HL-60 (cell line): ENCODE measurements at regions not wholly inside any gene's neighbourhood (a gene's known extent, or its start where the extent isn't known, plus 50 kb on each side); places are given as distances from the start of the nearest gene placed in this dataset.

Experiments
- DNase-seq, 2 experiments: peaks; one replicate each; pipeline ENCODE4 v3.0.0-alpha.2; 2010 to 2020; ENCODE audit warnings: low read depth in 1 of 2, low spot score in 1 of 2
- H3K27ac ChIP-seq: fragments of 250-450 bp; sonication (Bioruptor Pico); replicated peaks from 2 replicates; pipeline ENCODE4 v1.5.1; 2020; ENCODE audit warnings: mild to moderate bottlenecking, moderate library complexity
- H3K27me3 ChIP-seq: fragments of 250-450 bp; sonication (Bioruptor Pico); 2 replicates; pipeline ENCODE4 v1.5.1; 2021; ENCODE audit warnings: mild to moderate bottlenecking, moderate library complexity; ENCODE audit not compliant: insufficient read depth, poor library complexity, severe bottlenecking
- H3K4me3 ChIP-seq: replicated peaks from 2 replicates; pipeline ENCODE4 v1.5.1; 2011; ENCODE audit warnings: mild to moderate bottlenecking, control low read depth, low read length; ENCODE audit not compliant: insufficient read depth
- GABPA ChIP-seq: IDR thresholded peaks from 2 replicates; pipeline ENCODE4 v1.6.1; 2012; ENCODE audit warnings: low read depth
- POLR2AphosphoS5 ChIP-seq: IDR thresholded peaks from 2 replicates; pipeline ENCODE4 v1.6.1; 2012; ENCODE audit warnings: low read depth
- SPI1 ChIP-seq: IDR thresholded peaks from 2 replicates; pipeline ENCODE4 v1.6.1; 2012; ENCODE audit warnings: low read depth, mild to moderate bottlenecking, borderline replicate concordance
- TF ChIP-seq, protein P1 (sequence below): IDR thresholded peaks from 2 replicates; pipeline ENCODE4 v1.6.1; 2012; ENCODE audit warnings: low read depth; ENCODE audit not compliant: insufficient replicate concordance
- TF ChIP-seq, protein P2 (sequence below): IDR thresholded peaks from one replicate; pipeline ENCODE4 v1.5.1; 2011; ENCODE audit warnings: low read length, control low read depth, inconsistent platforms; ENCODE audit not compliant: insufficient read depth

DNA sequence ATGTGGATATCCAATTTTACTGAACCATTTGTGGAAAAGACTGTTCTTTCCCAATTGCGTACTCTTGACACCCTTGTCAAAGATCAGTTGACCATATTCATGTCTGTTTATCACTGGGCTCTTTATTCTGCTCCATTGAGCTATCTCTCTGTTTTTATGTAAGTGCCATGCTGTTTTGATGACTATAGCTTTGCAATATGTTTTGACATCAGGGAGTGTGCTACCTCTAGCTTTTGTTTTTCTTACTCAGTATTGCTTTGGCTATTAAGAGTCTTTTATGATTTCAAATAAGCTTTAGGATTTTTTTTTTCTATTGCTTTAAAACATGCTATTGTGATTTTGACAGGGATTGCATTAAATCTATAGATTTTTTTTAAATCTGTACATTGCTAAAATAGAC is 194.3 kb downstream of the SNAPC1 start:
- DNase-seq, result no peak
- no peaks in the 10 kb centered on the region for H3K27me3 ChIP-seq
- H3K27ac ChIP-seq, result no peak overlapping the region
- no peak overlapping the region for H3K4me3 ChIP-seq
- no peak for TF ChIP-seq SPI1
- TF ChIP-seq, protein P1, sequence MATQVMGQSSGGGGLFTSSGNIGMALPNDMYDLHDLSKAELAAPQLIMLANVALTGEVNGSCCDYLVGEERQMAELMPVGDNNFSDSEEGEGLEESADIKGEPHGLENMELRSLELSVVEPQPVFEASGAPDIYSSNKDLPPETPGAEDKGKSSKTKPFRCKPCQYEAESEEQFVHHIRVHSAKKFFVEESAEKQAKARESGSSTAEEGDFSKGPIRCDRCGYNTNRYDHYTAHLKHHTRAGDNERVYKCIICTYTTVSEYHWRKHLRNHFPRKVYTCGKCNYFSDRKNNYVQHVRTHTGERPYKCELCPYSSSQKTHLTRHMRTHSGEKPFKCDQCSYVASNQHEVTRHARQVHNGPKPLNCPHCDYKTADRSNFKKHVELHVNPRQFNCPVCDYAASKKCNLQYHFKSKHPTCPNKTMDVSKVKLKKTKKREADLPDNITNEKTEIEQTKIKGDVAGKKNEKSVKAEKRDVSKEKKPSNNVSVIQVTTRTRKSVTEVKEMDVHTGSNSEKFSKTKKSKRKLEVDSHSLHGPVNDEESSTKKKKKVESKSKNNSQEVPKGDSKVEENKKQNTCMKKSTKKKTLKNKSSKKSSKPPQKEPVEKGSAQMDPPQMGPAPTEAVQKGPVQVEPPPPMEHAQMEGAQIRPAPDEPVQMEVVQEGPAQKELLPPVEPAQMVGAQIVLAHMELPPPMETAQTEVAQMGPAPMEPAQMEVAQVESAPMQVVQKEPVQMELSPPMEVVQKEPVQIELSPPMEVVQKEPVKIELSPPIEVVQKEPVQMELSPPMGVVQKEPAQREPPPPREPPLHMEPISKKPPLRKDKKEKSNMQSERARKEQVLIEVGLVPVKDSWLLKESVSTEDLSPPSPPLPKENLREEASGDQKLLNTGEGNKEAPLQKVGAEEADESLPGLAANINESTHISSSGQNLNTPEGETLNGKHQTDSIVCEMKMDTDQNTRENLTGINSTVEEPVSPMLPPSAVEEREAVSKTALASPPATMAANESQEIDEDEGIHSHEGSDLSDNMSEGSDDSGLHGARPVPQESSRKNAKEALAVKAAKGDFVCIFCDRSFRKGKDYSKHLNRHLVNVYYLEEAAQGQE, result no peak
- TF ChIP-seq, protein P2, sequence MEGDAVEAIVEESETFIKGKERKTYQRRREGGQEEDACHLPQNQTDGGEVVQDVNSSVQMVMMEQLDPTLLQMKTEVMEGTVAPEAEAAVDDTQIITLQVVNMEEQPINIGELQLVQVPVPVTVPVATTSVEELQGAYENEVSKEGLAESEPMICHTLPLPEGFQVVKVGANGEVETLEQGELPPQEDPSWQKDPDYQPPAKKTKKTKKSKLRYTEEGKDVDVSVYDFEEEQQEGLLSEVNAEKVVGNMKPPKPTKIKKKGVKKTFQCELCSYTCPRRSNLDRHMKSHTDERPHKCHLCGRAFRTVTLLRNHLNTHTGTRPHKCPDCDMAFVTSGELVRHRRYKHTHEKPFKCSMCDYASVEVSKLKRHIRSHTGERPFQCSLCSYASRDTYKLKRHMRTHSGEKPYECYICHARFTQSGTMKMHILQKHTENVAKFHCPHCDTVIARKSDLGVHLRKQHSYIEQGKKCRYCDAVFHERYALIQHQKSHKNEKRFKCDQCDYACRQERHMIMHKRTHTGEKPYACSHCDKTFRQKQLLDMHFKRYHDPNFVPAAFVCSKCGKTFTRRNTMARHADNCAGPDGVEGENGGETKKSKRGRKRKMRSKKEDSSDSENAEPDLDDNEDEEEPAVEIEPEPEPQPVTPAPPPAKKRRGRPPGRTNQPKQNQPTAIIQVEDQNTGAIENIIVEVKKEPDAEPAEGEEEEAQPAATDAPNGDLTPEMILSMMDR, result no peak
- TF ChIP-seq POLR2AphosphoS5, result no peak
- no peak for TF ChIP-seq GABPA

DNA sequence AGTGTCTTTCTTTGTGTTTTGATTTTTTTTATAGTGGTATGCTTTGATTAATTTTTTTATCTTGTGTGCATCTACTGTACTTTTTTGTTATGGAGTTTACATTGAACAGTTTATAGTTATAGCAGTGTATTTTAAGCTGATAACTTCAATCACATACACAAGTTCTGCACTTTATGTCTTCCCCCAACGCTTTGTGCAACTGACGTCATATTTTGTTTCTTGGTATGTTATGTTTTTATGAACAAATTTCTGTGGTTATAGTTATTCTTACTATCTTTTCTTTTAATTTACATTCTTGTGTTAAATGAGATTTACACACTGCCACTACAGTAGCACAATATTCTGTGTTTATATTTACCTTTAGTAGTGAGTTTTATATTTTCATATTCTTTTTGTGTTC is 197.1 kb downstream of the SNAPC1 start:
- Histone ChIP-seq H3K27ac (no peak overlapping the region), H3K27me3 (no peaks in the 10 kb centered on the region), H3K4me3 (no peak overlapping the region)
- DNase-seq, result no peak
- TF ChIP-seq GABPA, result no peak
- TF ChIP-seq, protein P2, result no peak
- TF ChIP-seq POLR2AphosphoS5, result no peak
- TF ChIP-seq, protein P1, result no peak
- TF ChIP-seq SPI1, result no peak

DNA sequence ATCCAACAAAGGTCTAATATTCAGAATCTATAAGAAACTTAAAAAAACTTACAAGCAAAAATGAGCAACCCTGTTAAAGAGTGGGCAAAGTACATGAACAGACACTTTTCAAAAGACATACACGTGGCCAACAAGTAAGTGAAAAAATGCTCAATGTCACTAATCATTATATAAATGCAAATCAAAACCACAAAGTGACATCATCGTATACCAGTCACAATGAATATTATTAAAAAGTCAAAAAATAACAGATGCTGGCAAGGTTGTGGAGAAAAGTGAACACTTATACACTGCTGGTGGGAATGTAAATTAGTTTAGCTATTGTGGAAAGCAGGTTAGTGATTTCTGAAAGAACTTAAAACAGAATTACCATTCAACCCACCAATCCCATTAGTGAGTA is 199.1 kb downstream of the SNAPC1 start:
- no peak for DNase-seq
- H3K4me3 ChIP-seq, result no peak overlapping the region
- no peak overlapping the region for H3K27ac ChIP-seq
- H3K27me3 ChIP-seq, result no peaks in the 10 kb centered on the region
- TF ChIP-seq, protein P1, result no peak
- TF ChIP-seq, protein P2, result no peak
- TF ChIP-seq POLR2AphosphoS5 (no peak), GABPA (no peak), SPI1 (no peak)
